Breast epithelium (tissue), 4 donors: ENCODE measurements at regions not wholly inside any gene's neighbourhood (a gene's known extent, or its start where the extent isn't known, plus 50 kb on each side); places are given as distances from the start of the nearest gene placed in this dataset.

Experiments
- DNase-seq, 2 donors: peaks; one replicate each; pipeline ENCODE4 v3.0.0-alpha.2; 2019; ENCODE audit warnings: low spot score in 2 of 2
- H3K27ac ChIP-seq, 2 donors: fragments of 200-600 bp; sonication (generic) in 1 of 2; one replicate each; pipeline ENCODE4 v1.5.1; 2016 to 2019; ENCODE audit warnings: mild to moderate bottlenecking in 1 of 2
- H3K27me3 ChIP-seq, 2 donors: fragments of 200-600 bp; sonication (generic) in 1 of 2; one replicate each; pipeline versions ENCODE4 v1.5.1 to v1.6.0; 2017 to 2019; ENCODE audit warnings: control low read depth in 1 of 2, mild to moderate bottlenecking in 1 of 2
- H3K36me3 ChIP-seq: fragments of 200-600 bp; one replicate; pipeline ENCODE4 v1.5.1; 2019
- H3K4me1 ChIP-seq, 2 donors: fragments of 200-600 bp; sonication (generic); one replicate each; pipeline ENCODE4 v1.5.1; 2016 to 2019; ENCODE audit warnings: control low read depth in 1 of 2
- H3K4me3 ChIP-seq, 3 donors: fragments of 200-600 bp; sonication (generic); 1 replicate in 2 of 3; 2 replicates in 1 of 3; pipeline ENCODE4 v1.5.1; 2016 to 2019; ENCODE audit warnings: mild to moderate bottlenecking in 3 of 3, moderate library complexity in 2 of 3
- H3K9me3 ChIP-seq, 2 donors: fragments of 200-600 bp; sonication (generic) in 1 of 2; one replicate each; pipeline ENCODE4 v1.5.1; 2016 to 2019; ENCODE audit warnings: control low read depth in 1 of 2
- POLR2A ChIP-seq: fragments of 450-650 bp; IDR thresholded peaks from one replicate; pipeline ENCODE4 v1.6.1; 2016; ENCODE audit warnings: antibody characterized with exemption, mild to moderate bottlenecking, moderate library complexity
- POLR2AphosphoS5 ChIP-seq, 3 donors: sonication (generic); formaldehyde crosslinking; IDR thresholded peaks; one replicate each; pipeline ENCODE4 v1.6.1; 2017; ENCODE audit warnings: antibody characterized with exemption in 3 of 3
- intact Hi-C: fragments of 100-400 bp; cut with DNase I; formaldehyde crosslinking; loops from one replicate; pipeline ENCODE4 v1.15.1; 2023; ENCODE audit warnings: low total_unique reads
- TF ChIP-seq, protein P1 (sequence below), 3 donors: fragments of 450-650 bp; IDR thresholded peaks; one replicate each; pipeline ENCODE4 v1.5.1; 2016 to 2017; ENCODE audit warnings: antibody characterized with exemption in 3 of 3, mild to moderate bottlenecking in 3 of 3, moderate library complexity in 3 of 3

DNA sequence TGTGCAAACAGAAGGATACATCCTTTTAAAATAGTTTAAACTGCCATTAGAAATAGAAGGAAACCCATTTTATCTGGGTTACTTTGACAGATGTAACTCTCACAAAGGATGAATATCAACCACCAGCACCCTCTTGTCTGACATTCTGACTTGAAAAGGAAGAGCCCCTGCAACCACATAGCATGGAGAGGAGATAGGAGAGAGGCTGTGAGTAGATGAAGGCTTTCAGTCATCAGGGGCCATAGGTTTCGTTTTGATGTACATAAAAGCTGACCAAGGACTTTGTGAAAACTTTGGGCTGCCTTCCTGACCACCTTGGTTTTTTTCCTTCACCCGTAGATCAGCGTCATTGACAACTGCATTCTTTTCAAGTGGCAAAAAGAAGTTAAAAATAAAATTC, 211.6 kb upstream of the PRPS1L1 start:
- no peak overlapping the region for H3K4me3 ChIP-seq
- intact Hi-C loops = no loop called here
- no peak for DNase-seq
- no peak overlapping the region for H3K27ac ChIP-seq
- H3K27me3 ChIP-seq = no peaks in the 10 kb centered on the region
- no peak for TF ChIP-seq POLR2AphosphoS5 (IDR thresholded peaks at IDR 0.05)
- TF ChIP-seq, protein P1, sequence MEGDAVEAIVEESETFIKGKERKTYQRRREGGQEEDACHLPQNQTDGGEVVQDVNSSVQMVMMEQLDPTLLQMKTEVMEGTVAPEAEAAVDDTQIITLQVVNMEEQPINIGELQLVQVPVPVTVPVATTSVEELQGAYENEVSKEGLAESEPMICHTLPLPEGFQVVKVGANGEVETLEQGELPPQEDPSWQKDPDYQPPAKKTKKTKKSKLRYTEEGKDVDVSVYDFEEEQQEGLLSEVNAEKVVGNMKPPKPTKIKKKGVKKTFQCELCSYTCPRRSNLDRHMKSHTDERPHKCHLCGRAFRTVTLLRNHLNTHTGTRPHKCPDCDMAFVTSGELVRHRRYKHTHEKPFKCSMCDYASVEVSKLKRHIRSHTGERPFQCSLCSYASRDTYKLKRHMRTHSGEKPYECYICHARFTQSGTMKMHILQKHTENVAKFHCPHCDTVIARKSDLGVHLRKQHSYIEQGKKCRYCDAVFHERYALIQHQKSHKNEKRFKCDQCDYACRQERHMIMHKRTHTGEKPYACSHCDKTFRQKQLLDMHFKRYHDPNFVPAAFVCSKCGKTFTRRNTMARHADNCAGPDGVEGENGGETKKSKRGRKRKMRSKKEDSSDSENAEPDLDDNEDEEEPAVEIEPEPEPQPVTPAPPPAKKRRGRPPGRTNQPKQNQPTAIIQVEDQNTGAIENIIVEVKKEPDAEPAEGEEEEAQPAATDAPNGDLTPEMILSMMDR (IDR thresholded peaks at IDR 0.05) = no peak
- no peak for TF ChIP-seq POLR2A
- no peaks in the 10 kb centered on the region for H3K36me3 ChIP-seq
- no peaks in the 10 kb centered on the region for H3K9me3 ChIP-seq
- no peaks in the 10 kb centered on the region for H3K4me1 ChIP-seq

DNA sequence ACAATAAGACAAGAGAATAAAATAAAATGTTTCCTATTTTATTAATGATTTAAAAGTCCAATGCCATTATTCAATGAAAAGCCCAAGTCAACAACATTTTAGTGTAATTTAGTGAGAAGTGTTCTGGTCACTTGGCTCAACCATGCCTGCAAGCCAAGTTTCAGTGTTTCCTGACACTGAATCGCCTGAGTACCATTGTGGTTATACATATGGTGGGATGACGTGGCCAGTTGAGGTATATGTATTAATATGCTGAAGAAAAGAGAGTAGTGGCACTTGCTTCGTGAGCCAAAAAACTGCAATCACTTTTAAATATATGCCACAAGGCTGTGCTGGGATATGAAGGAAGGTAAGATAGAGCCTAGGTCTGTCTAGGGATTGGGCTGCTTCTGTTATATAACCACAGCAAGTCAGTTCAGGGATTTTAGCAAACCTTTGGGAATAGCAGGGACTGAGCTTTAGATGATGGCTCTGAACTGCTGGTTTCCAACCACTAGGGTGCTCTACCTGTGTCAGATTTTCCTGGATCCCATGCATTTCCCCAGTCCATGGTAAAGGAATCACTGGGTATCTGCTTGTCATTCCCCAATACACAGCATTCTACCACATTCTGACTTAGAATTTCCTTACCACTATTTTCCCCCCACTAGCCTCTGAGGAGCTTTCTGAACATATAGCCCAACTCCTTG, 214.0 kb upstream of the PRPS1L1 start:
- H3K27ac ChIP-seq = no peak overlapping the region
- intact Hi-C loops = no loop called here
- no peaks in the 10 kb centered on the region for H3K9me3 ChIP-seq
- H3K27me3 ChIP-seq = no peaks in the 10 kb centered on the region
- DNase-seq = no peak
- no peak overlapping the region for H3K4me3 ChIP-seq
- TF ChIP-seq, protein P1 (IDR thresholded peaks at IDR 0.05) = no peak
- TF ChIP-seq POLR2A (no peak), POLR2AphosphoS5 (IDR thresholded peaks at IDR 0.05) (no peak)
- no peaks in the 10 kb centered on the region for H3K4me1 ChIP-seq
- H3K36me3 ChIP-seq = no peaks in the 10 kb centered on the region

DNA sequence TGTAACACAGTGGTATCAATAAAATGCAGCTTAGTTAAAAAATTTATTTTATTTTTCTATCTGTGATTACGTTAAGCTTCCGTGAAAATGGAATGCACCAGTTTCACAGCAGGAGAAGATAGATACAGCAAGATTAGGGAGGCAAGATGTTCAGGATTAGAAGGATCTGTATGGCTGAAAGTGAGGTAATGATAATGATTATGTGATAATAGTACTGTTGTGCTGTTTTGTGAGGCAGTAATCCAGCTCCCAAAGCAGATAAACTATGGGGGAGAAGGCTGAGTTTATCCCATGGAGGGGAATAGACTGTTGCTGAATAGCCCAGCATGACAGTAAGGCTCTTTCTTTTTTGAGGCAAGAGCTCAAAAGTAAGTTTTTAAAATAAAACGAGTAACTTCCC, 216.1 kb upstream of the PRPS1L1 start:
- Histone ChIP-seq H3K27me3 (no peaks in the 10 kb centered on the region), H3K4me3 (no peak overlapping the region), H3K27ac (no peak overlapping the region), H3K36me3 (no peaks in the 10 kb centered on the region), H3K4me1 (no peaks in the 10 kb centered on the region), H3K9me3 (no peaks in the 10 kb centered on the region)
- intact Hi-C loops = no loop called here
- TF ChIP-seq POLR2AphosphoS5 (IDR thresholded peaks at IDR 0.05) (no peak), POLR2A (no peak)
- TF ChIP-seq, protein P1 (IDR thresholded peaks at IDR 0.05) = no peak
- DNase-seq = no peak

- H3K27me3 ChIP-seq = no peaks in the 10 kb centered on the region
- TF ChIP-seq, protein P1 (IDR thresholded peaks at IDR 0.05) = no peak
- TF ChIP-seq POLR2A (no peak), POLR2AphosphoS5 (IDR thresholded peaks at IDR 0.05) (no peak)
- DNase-seq = no peak
- no peaks in the 10 kb centered on the region for H3K36me3 ChIP-seq
- H3K9me3 ChIP-seq = peaks cover 6 to 19% of the 10 kb centered on the region in 2 donors
- intact Hi-C loops = no loop called here
- no peak overlapping the region for H3K4me3 ChIP-seq
- H3K27ac ChIP-seq = no peak overlapping the region
- no peaks in the 10 kb centered on the region for H3K4me1 ChIP-seq
Observed at GRCh38 chr7:18250133-18250532, 222.5 kb upstream of the PRPS1L1 start.

DNA sequence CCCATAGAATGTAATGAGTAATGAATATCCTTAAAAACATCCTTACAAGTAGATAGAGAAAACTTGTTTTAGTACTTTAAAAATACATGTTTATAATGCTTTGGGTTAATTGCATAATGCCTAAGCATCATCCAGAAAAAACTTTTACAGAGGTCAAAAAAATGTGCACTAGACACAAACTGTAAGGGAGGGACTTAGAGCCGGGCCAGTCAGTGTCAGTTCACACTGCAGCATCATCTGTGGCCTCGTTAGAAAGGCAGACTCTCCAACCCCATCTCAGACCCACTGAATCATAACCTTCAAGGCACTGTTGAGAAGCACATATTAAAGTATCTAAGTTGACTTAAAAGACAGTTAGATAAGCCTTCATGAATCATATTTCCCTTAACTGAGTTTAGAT, 230.1 kb upstream of the PRPS1L1 start:
- Histone ChIP-seq H3K27ac (no peak overlapping the region), H3K4me3 (no peak overlapping the region), H3K36me3 (no peaks in the 10 kb centered on the region), H3K9me3 (peaks cover 0 to 16% of the 10 kb centered on the region in 2 donors), H3K27me3 (no peaks in the 10 kb centered on the region), H3K4me1 (no peaks in the 10 kb centered on the region)
- DNase-seq = no peak
- intact Hi-C loops = no loop called here
- TF ChIP-seq POLR2AphosphoS5 (IDR thresholded peaks at IDR 0.05) (no peak), POLR2A (no peak)
- TF ChIP-seq, protein P1 (IDR thresholded peaks at IDR 0.05) = no peak
